Peyer's patch (tissue), 4 donors: ENCODE measurements at regions not wholly inside any gene's neighbourhood (a gene's known extent, or its start where the extent isn't known, plus 50 kb on each side); places are given as distances from the start of the nearest gene placed in this dataset.

ENCODE experiments used
- DNase-seq, 3 donors: peaks; one replicate each; pipeline ENCODE4 v3.0.0-alpha.2; 2017 to 2019
- H3K27ac ChIP-seq, 4 donors: fragments of 200-600 bp; sonication (generic); one replicate each; pipeline ENCODE4 v1.5.1; 2016 to 2019
- H3K27me3 ChIP-seq, 2 donors: fragments of 200-600 bp; sonication (generic); one replicate each; pipeline ENCODE4 v1.5.1; 2019
- H3K36me3 ChIP-seq, 3 donors: fragments of 200-600 bp; sonication (generic); one replicate each; pipeline ENCODE4 v1.5.1; 2016 to 2019
- H3K4me1 ChIP-seq, 4 donors: fragments of 200-600 bp; sonication (generic); one replicate each; pipeline ENCODE4 v1.5.1; 2016 to 2019
- H3K4me3 ChIP-seq, 4 donors: fragments of 200-600 bp; sonication (generic); 1 replicate in 3 of 4; 2 replicates in 1 of 4; pipeline ENCODE4 v1.5.1; 2016 to 2019; ENCODE audit warnings: mild to moderate bottlenecking in 1 of 4
- H3K9me3 ChIP-seq, 4 donors: fragments of 200-600 bp; sonication (generic); one replicate each; pipeline ENCODE4 v1.5.1; 2016 to 2019; ENCODE audit warnings: mild to moderate bottlenecking in 1 of 4
- POLR2A ChIP-seq, 2 donors: fragments of 450-650 bp; IDR thresholded peaks; one replicate each; pipeline ENCODE4 v1.5.1; 2017; ENCODE audit warnings: antibody characterized with exemption in 2 of 2, mild to moderate bottlenecking in 2 of 2, moderate library complexity in 2 of 2
- TF ChIP-seq, protein P1 (sequence below), 6 experiments: fragments of 450-650 bp in 4 of 6; fragments of 200-600 bp in 2 of 6; sonication (generic) in 1 of 6; IDR thresholded peaks; one replicate each; pipeline ENCODE4 v1.5.1; 2017 to 2019; ENCODE audit warnings: antibody characterized with exemption in 6 of 6, mild to moderate bottlenecking in 3 of 6, moderate library complexity in 1 of 6

DNA sequence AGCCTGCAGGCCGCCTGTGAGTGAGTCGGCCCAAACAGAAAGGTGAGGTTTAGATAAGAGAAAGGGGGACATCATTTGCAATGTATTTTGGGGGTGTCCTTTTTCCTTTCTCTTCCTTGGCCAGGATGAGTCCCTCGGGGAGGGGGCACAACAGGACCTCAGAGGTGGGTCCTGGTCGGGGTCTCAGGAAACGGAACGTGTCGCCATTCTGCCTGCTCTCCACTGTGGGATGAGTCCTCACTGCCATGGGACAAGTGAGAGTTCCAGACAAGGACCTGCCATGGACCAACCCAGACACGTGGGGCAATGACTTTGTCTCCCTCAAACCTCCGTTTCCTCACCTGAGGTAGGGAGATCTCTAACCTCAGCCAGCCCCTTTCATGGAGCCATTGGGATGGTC, 67.9 kb upstream of the TAF1B start:
- DNase-seq: peak in 1 of 3 donors; percentile 36
- H3K27me3 ChIP-seq: no peaks in the 10 kb centered on the region
- H3K9me3 ChIP-seq: no peaks in the 10 kb centered on the region
- TF ChIP-seq, protein P1, sequence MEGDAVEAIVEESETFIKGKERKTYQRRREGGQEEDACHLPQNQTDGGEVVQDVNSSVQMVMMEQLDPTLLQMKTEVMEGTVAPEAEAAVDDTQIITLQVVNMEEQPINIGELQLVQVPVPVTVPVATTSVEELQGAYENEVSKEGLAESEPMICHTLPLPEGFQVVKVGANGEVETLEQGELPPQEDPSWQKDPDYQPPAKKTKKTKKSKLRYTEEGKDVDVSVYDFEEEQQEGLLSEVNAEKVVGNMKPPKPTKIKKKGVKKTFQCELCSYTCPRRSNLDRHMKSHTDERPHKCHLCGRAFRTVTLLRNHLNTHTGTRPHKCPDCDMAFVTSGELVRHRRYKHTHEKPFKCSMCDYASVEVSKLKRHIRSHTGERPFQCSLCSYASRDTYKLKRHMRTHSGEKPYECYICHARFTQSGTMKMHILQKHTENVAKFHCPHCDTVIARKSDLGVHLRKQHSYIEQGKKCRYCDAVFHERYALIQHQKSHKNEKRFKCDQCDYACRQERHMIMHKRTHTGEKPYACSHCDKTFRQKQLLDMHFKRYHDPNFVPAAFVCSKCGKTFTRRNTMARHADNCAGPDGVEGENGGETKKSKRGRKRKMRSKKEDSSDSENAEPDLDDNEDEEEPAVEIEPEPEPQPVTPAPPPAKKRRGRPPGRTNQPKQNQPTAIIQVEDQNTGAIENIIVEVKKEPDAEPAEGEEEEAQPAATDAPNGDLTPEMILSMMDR (IDR thresholded peaks at IDR 0.05): no peak
- no peak for TF ChIP-seq POLR2A (IDR thresholded peaks at IDR 0.05)
- H3K27ac ChIP-seq: no peak overlapping the region
- no peaks in the 10 kb centered on the region for H3K36me3 ChIP-seq
- no peak overlapping the region for H3K4me3 ChIP-seq
- peaks cover 0 to 45% (median 4%) of the 10 kb centered on the region in 4 donors for H3K4me1 ChIP-seq

DNA sequence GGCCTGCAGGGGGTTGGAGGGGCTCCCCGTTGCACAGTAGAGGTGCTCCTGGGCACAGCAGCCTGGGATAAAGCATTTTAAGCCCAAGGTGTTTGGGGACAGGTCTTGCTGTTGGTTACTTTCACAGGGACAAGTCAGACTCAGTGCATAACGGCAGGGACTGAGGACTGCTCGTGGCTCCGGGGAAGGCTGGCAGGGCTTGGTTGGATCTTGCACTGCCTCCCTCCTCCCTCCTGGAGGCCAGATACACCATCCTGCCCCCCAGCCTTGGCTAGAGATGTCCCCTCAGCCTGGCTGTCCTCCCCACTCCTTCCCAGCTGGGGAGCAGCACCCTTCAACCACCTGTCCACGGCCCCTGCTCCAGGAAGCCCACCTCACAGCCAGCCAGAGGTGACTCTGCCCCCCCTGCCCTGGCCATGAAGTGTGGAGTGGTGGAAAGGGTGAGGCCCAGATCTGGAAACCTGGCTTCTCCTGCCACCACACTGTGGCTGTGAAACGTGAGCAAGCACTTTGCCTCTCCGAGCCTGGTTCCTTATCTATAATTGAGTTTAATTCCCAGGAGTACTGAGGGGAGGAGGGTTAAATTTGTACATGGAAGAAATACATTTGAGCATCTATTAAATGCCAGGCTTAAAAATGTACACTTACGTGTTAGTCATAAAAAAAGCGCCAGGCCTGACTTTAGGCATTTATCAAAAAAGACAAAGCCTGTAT, 67.1 kb upstream of the TAF1B start:
- H3K4me1 ChIP-seq: peaks cover 0 to 37% (median 4%) of the 10 kb centered on the region in 4 donors
- H3K9me3 ChIP-seq: no peaks in the 10 kb centered on the region
- DNase-seq: peak in 1 of 3 donors; percentile 40
- no peaks in the 10 kb centered on the region for H3K27me3 ChIP-seq
- H3K27ac ChIP-seq: no peak overlapping the region
- no peak overlapping the region for H3K4me3 ChIP-seq
- TF ChIP-seq, protein P1 (IDR thresholded peaks at IDR 0.05): no peak
- no peak for TF ChIP-seq POLR2A (IDR thresholded peaks at IDR 0.05)
- H3K36me3 ChIP-seq: no peaks in the 10 kb centered on the region

DNA sequence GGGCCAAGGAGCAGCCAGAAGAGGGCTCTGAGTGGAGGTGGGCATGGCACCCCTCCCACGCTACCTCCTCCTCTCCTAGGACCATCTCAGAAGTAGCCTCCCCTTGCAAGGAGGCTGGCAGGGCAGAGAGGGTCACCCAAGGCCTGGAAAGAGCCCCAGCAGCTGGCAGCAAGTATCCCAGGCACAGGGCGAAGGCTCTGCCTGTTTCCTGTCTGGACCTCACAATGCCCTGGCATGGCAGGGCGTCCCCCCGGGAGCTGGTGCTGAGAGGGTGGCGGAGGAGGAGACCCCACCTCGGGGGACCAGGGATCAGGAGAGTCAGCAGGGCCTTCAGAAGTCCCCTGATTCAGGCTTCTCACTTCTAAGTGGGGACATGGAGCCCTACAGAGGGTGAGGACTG, 66.2 kb upstream of the TAF1B start:
- H3K36me3 ChIP-seq: no peaks in the 10 kb centered on the region
- H3K4me3 ChIP-seq: no peak overlapping the region
- peak in 1 of 3 donors; percentile 37 for DNase-seq
- TF ChIP-seq, protein P1 (IDR thresholded peaks at IDR 0.05): no peak
- no peak for TF ChIP-seq POLR2A (IDR thresholded peaks at IDR 0.05)
- H3K27ac ChIP-seq: no peak overlapping the region
- H3K9me3 ChIP-seq: no peaks in the 10 kb centered on the region
- H3K4me1 ChIP-seq: peaks cover 0 to 36% (median 4%) of the 10 kb centered on the region in 4 donors
- no peaks in the 10 kb centered on the region for H3K27me3 ChIP-seq

DNA sequence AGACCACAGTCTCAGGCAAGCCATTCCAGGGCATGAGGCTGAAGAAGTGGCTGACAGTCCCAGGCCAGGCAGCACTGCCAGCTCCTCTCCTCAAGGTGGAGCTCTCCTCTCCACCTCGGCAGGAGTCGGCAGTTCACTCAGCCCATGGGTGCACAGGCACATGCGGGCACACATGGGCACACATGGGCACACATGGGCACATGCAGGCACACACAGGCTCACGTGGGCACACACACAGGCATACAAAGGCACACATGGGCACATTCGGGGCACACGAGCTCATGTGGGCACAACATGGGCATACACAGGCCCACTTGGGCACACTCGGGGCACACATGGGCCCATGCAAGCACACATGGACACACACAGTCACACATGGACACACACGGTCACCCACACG, 65.3 kb upstream of the TAF1B start:
- peak in 1 of 3 donors; percentile 77 for DNase-seq
- TF ChIP-seq POLR2A (IDR thresholded peaks at IDR 0.05): no peak
- TF ChIP-seq, protein P1 (IDR thresholded peaks at IDR 0.05): peak in 4 of 6 experiments; percentile 21 to 70 (median 66)
- Histone ChIP-seq H3K27ac (no peak overlapping the region), H3K4me1 (peaks cover 0 to 44% (median 4%) of the 10 kb centered on the region in 4 donors), H3K9me3 (no peaks in the 10 kb centered on the region), H3K36me3 (no peaks in the 10 kb centered on the region), H3K4me3 (no peak overlapping the region), H3K27me3 (no peaks in the 10 kb centered on the region)

DNA sequence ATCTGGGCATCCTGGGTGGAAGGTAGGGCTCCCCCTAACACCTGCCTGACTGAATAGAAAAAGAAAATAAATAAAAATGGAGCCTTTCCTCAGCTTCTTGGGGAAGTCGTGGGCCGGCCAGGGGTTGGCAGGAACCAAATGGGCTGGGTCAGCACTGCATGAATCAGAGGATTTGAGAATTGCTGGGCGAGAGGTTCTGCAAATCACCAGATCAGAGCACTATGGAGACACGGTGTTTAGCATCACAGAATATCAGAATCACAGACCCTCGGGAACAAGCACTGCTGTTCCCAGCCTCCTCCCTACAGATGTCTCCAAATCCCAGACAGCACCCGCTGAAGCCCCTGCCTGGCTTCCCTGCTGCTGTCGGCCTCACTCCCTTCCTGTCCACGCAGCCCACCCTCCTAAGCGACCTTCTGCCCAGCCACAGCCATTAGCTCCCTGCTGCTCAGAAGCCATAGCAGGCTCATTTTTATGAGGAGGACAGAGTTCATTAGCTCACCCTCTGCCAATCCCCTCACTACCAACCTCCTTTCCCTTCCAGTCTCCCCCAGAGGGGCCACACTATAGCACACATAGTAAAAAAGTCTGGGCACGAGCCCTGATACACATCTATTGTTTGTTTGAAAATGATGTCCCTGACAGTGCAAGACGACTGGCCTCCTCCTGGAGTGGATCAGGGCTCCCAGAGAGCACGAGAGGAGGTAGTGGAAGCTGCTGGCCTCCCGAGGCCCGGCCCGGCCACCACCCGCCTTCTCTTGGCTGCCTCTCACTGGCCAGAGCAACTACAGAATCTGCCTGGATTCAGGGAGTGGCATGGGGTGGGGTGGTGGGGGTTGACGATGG, 64.6 kb upstream of the TAF1B start:
- H3K36me3 ChIP-seq: no peaks in the 10 kb centered on the region
- peak in 1 of 3 donors; percentile 30 for DNase-seq
- H3K27ac ChIP-seq: no peak overlapping the region
- H3K27me3 ChIP-seq: no peaks in the 10 kb centered on the region
- no peak overlapping the region for H3K4me3 ChIP-seq
- peaks cover 0 to 38% (median 4%) of the 10 kb centered on the region in 4 donors for H3K4me1 ChIP-seq
- TF ChIP-seq, protein P1 (IDR thresholded peaks at IDR 0.05): no peak
- TF ChIP-seq POLR2A (IDR thresholded peaks at IDR 0.05): no peak
- H3K9me3 ChIP-seq: no peaks in the 10 kb centered on the region
